GM12874 (cell line): ENCODE measurements at regions not wholly inside any gene's neighbourhood (a gene's known extent, or its start where the extent isn't known, plus 50 kb on each side); places are given as distances from the start of the nearest gene placed in this dataset.

Experiments
- TF ChIP-seq, protein P1 (sequence below): IDR thresholded peaks from 2 replicates; pipeline ENCODE4 v1.5.1; 2011; ENCODE audit warnings: low read depth, mild to moderate bottlenecking, control low read depth, low read length, moderate library complexity; ENCODE audit not compliant: insufficient read depth

DNA sequence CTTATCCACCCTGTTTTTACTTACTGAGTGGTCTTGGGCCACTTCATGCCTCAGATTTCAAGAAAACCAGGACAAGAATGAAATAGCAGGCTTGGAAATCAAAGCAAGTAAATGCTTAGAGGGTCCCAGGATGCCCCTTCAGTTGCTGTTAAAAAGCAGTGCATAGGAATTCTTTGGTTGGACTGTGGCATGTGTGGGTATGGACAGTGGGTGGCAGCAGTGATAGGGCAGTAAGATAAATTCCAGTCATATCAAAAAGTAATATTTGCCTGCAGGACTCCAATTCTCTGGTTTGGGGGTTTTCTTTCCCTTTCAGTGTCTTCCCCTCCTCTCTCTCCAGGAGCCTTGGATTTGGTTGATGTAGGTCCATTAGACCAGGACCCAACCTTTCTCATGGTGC lies 306.7 kb upstream of the CLINT1 start:
- TF ChIP-seq, protein P1, sequence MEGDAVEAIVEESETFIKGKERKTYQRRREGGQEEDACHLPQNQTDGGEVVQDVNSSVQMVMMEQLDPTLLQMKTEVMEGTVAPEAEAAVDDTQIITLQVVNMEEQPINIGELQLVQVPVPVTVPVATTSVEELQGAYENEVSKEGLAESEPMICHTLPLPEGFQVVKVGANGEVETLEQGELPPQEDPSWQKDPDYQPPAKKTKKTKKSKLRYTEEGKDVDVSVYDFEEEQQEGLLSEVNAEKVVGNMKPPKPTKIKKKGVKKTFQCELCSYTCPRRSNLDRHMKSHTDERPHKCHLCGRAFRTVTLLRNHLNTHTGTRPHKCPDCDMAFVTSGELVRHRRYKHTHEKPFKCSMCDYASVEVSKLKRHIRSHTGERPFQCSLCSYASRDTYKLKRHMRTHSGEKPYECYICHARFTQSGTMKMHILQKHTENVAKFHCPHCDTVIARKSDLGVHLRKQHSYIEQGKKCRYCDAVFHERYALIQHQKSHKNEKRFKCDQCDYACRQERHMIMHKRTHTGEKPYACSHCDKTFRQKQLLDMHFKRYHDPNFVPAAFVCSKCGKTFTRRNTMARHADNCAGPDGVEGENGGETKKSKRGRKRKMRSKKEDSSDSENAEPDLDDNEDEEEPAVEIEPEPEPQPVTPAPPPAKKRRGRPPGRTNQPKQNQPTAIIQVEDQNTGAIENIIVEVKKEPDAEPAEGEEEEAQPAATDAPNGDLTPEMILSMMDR: no peak

DNA sequence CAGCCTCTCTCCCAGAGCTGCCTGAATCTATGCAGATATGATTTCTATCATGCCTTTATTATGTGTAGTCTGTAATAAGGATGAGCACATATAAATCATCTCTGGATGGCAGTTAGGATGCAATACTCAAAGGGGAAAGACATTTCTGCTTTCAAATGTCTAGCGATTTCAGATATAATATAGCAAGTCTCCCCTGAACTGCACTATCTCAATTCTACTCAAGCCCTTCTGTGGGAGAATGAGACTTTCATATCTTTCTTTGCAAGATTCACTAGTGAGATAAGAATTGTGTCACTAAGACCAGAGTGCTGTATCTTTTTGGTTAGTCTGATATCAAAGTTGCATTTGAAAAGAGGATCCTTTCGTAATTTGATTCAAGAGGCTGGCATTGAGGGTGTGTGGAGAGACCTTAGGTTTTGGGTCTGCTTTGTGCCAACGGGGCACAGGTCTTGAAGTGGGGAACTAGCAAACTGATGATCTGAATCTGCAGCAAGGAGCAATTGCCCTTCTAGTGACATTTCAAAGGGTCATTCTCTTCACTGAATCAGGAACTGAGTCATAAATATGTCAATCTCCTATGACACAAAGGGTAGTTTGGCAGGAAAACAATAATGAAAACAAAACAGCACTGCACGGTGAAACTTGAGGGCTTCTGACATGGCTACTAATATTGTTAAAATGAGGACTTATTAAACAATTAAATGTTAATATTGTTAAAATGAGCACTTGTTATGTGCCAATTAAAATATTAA lies 305.5 kb upstream of the CLINT1 start:
- TF ChIP-seq, protein P1: no peak

DNA sequence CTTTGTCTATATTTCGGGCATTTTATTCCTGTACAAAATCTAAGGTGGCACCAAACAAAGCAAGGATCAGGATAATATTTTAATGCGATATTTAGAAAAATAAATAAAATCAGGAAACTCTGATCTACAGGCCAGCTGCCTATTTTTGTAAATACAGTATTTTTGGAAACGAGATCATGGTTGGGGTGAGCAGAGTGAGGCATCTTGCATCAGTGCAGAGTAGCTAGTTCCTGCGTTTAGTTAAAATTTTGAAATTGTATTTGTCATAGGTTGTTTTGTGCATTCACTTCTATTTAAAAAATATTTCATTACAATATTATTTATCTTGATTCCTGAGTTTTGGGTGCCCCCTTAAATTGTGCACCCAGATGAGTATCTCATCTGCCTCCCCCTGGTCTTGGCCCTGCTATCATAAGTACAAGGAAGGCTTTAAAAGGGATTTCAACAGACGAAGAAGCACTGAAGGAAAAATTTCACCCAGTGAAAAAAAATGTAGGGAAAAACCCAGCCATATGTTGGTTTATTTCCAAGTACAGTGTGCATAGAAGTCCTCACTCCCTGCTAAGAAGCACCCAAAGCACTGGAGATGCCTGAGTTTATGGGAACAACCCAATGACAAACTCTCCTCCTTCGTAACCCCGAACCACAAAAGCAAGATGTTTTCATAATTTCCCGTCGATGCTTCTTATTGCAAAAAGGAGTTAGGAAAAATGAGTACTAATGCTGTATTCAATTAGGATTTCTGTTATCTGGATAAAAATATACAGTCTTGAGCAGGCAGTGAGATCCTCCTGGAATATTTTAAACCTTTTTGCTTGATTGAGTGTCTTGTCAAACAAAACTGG lies 304.7 kb upstream of the CLINT1 start:
- TF ChIP-seq, protein P1: no peak

DNA sequence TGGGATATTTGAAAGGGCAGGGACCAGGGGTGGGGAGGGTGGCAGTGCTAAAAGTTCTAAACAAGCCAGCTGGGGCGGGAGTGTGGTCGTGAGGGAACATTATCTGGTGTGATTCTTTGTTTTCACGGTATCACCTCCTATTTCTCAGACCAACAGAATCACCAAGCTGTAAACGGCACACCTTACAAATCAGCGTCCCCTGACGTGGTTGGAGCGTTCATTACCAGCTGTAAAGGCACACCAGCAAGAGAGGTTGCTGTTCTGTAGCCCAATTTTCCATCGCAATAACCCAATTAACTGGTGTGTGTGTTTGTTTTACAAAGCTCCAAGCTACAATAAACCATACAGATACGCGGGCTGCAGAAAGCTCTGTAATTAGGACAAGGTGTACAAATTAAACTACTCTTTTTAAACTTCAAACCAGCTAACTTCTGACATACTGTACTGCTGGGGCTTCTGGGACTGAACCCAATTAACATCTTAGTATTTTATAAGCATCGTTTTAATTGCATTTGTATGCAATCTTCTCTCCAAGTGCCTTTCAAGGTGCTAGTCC lies 303.6 kb upstream of the CLINT1 start:
- TF ChIP-seq, protein P1: no peak

DNA sequence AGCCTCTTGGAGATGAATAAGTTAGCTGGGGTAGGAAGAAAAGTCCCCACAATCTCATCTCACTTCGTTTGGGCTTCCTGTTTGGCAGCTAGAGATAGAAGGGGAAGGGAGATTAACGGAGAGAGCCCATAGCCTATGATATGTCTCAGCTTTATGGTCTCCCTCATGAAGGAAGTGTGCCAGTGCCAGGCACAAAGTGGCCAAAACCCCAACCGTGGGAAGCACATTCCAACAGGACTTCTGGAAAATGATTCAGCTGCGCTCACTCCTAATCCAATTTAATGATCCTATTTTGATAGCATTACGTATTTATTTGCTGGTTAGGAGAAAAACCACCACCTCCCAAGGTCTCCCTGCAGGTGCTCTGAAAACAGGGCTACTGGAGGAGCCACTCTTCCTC lies 303.1 kb upstream of the CLINT1 start:
- TF ChIP-seq, protein P1: no peak

DNA sequence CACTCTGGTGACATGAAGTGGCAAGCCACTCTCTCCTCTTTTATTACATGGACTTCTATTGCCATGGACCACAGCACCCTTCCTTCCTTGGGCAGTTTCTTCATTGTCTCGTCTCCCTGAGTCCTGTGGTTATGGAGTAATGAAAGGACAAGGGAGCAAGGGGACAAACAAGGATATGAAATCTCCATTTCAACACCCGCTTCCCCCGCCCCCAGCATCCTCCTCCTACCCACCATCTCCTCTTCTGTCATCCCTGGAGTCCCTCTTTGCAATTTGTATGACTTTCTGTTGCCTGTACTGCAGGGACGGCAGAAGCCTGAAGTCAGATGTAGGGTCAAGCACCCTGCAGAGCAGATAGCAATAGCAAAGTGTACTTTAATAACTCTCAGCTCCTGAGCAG lies 300.7 kb upstream of the CLINT1 start:
- TF ChIP-seq, protein P1: no peak

DNA sequence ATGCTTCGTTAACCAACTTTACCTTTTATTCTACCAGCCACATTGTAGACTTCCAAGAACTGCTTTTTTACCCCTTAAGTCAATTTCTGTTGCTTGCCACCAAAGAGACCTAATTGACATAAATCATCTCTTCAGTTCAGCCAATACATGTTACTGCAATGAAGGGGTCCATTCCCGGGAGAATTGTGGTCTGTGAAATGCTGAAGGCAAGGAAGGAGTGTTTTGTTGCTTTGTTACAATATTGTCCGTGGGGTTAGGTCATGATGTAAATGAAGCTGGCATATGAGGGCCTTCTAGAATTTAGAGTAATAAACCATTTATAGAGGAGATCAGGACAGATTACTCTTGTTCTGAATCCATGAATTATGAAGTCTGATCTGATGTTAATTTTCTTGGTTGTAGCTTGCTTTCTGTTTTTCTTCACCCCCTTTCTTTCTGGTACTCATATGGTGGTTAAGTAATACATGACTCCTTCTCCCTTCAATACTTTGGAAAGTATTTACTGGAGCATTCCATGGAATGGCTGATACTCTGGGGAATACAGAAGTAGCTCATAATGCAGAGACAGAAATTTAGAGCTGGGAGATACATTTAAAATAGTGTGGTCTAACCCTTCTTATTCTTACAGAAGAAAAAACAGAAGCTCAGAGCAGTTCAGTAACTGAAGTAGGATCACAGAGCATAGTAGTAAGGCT lies 297.0 kb upstream of the CLINT1 start:
- TF ChIP-seq, protein P1: no peak
